HCEC 1CT (cell line): ENCODE measurements at regions not wholly inside any gene's neighbourhood (a gene's known extent, or its start where the extent isn't known, plus 50 kb on each side); places are given as distances from the start of the nearest gene placed in this dataset.

Experiments
- DNase-seq: peaks from one replicate; pipeline ENCODE4 v3.0.0-alpha.2; 2017

- no peak for DNase-seq
Measured at GRCh38 chr16:26729951-26730541, 336.7 kb upstream of the C16orf82 start.

GRCh38 chr16:26731729-26732128 is 335.0 kb upstream of the C16orf82 start:
- no peak for DNase-seq

GRCh38 chr16:26733710-26734109 is 333.0 kb upstream of the C16orf82 start:
- DNase-seq = no peak

GRCh38 chr16:26735521-26735920 is 331.2 kb upstream of the C16orf82 start:
- no peak for DNase-seq

GRCh38 chr16:26736084-26736483 is 330.6 kb upstream of the C16orf82 start:
- DNase-seq = no peak

GRCh38 chr16:26740771-26741170 is 326.0 kb upstream of the C16orf82 start:
- DNase-seq = no peak

- DNase-seq = no peak
Measured at GRCh38 chr16:26742040-26742439, 324.7 kb upstream of the C16orf82 start.

GRCh38 chr16:26744430-26744829 is 322.3 kb upstream of the C16orf82 start:
- DNase-seq = no peak

GRCh38 chr16:26747760-26748159 is 319.0 kb upstream of the C16orf82 start:
- no peak for DNase-seq

GRCh38 chr16:26749072-26749471 is 317.7 kb upstream of the C16orf82 start:
- no peak for DNase-seq

- DNase-seq = no peak
Measured at GRCh38 chr16:26752166-26752565, 314.6 kb upstream of the C16orf82 start.

GRCh38 chr16:26756633-26757032 is 310.1 kb upstream of the C16orf82 start:
- DNase-seq = no peak

- DNase-seq = no peak
Measured at GRCh38 chr16:26762594-26762993, 304.1 kb upstream of the C16orf82 start.

GRCh38 chr16:26765087-26765486 is 301.6 kb upstream of the C16orf82 start:
- DNase-seq = no peak

- no peak for DNase-seq
Measured at GRCh38 chr16:26768385-26769010, 298.2 kb upstream of the C16orf82 start.

GRCh38 chr16:26770547-26770946 is 296.2 kb upstream of the C16orf82 start:
- DNase-seq = no peak

GRCh38 chr16:26772503-26772902 is 294.2 kb upstream of the C16orf82 start:
- no peak for DNase-seq

- DNase-seq = no peak
Measured at GRCh38 chr16:26777821-26778220, 288.9 kb upstream of the C16orf82 start.

- DNase-seq = no peak
Measured at GRCh38 chr16:26787924-26788323, 278.8 kb upstream of the C16orf82 start.

- DNase-seq = no peak
Measured at GRCh38 chr16:26791169-26791568, 275.6 kb upstream of the C16orf82 start.

GRCh38 chr16:26795184-26795583 is 271.5 kb upstream of the C16orf82 start:
- DNase-seq = no peak

GRCh38 chr16:26801628-26802027 is 265.1 kb upstream of the C16orf82 start:
- DNase-seq = no peak

- DNase-seq = no peak
Measured at GRCh38 chr16:26802440-26802839, 264.3 kb upstream of the C16orf82 start.

GRCh38 chr16:26802965-26803364 is 263.8 kb upstream of the C16orf82 start:
- DNase-seq = no peak

GRCh38 chr16:26806657-26807056 is 260.1 kb upstream of the C16orf82 start:
- DNase-seq = no peak
